ENCODE measurements at regions not wholly inside any gene's neighbourhood (a gene's known extent, or its start where the extent isn't known, plus 50 kb on each side); places are given as distances from the start of the nearest gene placed in this dataset.

DNA sequence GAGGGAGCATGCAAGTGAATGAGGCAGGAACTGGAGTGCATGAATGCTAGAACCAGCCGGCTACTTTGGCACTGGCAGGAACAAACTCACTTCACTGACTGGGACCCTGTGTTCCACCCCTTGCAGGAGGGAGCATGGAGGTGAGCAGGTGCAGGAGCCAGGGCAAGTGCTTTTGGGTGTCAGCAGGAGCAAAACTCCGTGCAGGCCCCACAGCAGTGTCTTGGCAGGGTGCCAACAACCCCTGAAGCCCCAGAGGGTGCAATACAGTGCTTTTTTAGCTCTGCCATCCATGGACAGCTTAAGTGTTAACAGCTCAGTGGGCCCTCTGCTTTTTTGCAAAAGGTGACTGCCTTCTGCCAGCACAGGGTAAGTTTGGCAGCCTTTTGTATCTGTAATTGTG lies 245.8 kb upstream of the PCSK5 start:
- CTCF ChIA-PET, result no interaction called here
- in situ Hi-C loops (cut with HindIII; ENCODE audit: low pct_unique_long_range_greater_than_20kb, low sequenced_read_pairs), result no loop called here

DNA sequence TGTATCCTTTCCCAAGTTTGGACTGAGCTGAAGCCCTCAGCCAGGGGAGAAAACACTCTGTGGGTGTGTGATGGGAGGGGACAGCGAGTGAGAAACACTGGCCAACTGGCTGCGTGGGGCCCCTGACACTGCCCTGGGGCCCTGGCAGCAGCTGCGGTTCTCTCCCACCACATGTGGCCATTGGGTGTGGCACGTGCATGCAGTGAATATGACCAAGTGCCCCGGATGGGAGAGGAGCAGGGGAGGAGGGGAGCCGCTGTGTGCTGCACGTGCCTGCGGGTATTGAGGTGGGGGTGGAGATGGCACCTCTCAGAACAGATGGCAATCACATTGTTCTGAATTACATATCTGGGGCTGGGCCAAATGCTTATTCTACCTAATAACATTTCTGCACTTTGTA lies 242.4 kb upstream of the PCSK5 start:
- intact Hi-C loops (cut with micrococcal nuclease; ENCODE audit: unreplicated experiment), result no loop called here
- H3K9me3 ChIP-seq (ENCODE audit: control insufficient read depth, insufficient read depth, low read depth, low read length), result no peaks in the 10 kb centered on the region
- H3K36me3 ChIP-seq (ENCODE audit: control insufficient read depth, insufficient read depth, low read length), result no peaks in the 10 kb centered on the region
- BruUV-seq (replicated peaks), result no TSS peak
- POLR2A ChIA-PET, result no interaction called here
- CTCF ChIA-PET, result no interaction called here
- in situ Hi-C loops (cut with HindIII; ENCODE audit: low pct_unique_long_range_greater_than_20kb, low sequenced_read_pairs), result no loop called here
- no peak for DNase-seq (ENCODE audit: low read depth, low spot score)
- TF ChIP-seq POLR2AphosphoS5 (IDR thresholded peaks at IDR 0.05; ENCODE audit: low read depth, low read length) (no peak), SIN3A (IDR thresholded peaks at IDR 0.05; ENCODE audit: borderline replicate concordance, insufficient read depth, low read depth, low read length) (no peak), REST (IDR thresholded peaks at IDR 0.05; ENCODE audit: insufficient read depth in 1 of 2, low read depth in 2 of 2, low read length in 1 of 2) (no peak), TCF7L2 (IDR thresholded peaks at IDR 0.05; ENCODE audit: low read depth, low read length) (no peak)
- no peak for ATAC-seq
- no peak overlapping the region for H3K27ac ChIP-seq (ENCODE audit: low read length)
- H3K4me1 ChIP-seq (ENCODE audit: control insufficient read depth, insufficient read depth, low read length), result no peaks in the 10 kb centered on the region
- H3K27me3 ChIP-seq (ENCODE audit: control insufficient read depth, insufficient read depth, low read length), result no peaks in the 10 kb centered on the region
- H3K4me3 ChIP-seq (ENCODE audit: low read depth in 2 of 2, low read length in 2 of 2), result no peak overlapping the region

More for the DNA sequence above, 245.8 kb upstream of the PCSK5 start:
- Histone ChIP-seq H3K27me3 (ENCODE audit: control insufficient read depth, insufficient read depth, low read length) (no peaks in the 10 kb centered on the region), H3K9me3 (ENCODE audit: control insufficient read depth, insufficient read depth, low read depth, low read length) (no peaks in the 10 kb centered on the region), H3K27ac (ENCODE audit: low read length) (no peak overlapping the region), H3K4me1 (ENCODE audit: control insufficient read depth, insufficient read depth, low read length) (no peaks in the 10 kb centered on the region), H3K36me3 (ENCODE audit: control insufficient read depth, insufficient read depth, low read length) (no peaks in the 10 kb centered on the region), H3K4me3 (ENCODE audit: low read depth in 2 of 2, low read length in 2 of 2) (no peak overlapping the region)
- intact Hi-C loops (cut with micrococcal nuclease; ENCODE audit: unreplicated experiment), result no loop called here
- DNase-seq (ENCODE audit: low read depth, low spot score), result no peak
- POLR2A ChIA-PET, result no interaction called here
- ATAC-seq, result no peak
- no TSS peak for BruUV-seq (replicated peaks)
- TF ChIP-seq POLR2AphosphoS5 (IDR thresholded peaks at IDR 0.05; ENCODE audit: low read depth, low read length) (no peak), SIN3A (IDR thresholded peaks at IDR 0.05; ENCODE audit: borderline replicate concordance, insufficient read depth, low read depth, low read length) (no peak), CTCF (IDR thresholded peaks at IDR 0.05) (no peak), TCF7L2 (IDR thresholded peaks at IDR 0.05; ENCODE audit: low read depth, low read length) (no peak), REST (IDR thresholded peaks at IDR 0.05; ENCODE audit: insufficient read depth in 1 of 2, low read depth in 2 of 2, low read length in 1 of 2) (no peak)
